ENCODE measurements at regions not wholly inside any gene's neighbourhood (a gene's known extent, or its start where the extent isn't known, plus 50 kb on each side); places are given as distances from the start of the nearest gene placed in this dataset.

- TF ChIP-seq CTCF (IDR thresholded peaks at IDR 0.05 in 4 of 5, conservative IDR thresholded peaks at IDR 0.05 in 1 of 5): no peak
- no peak for TF ChIP-seq POLR2A (IDR thresholded peaks at IDR 0.05)
These were observed 686.7 kb upstream of the TBX3 start for GRCh38 chr12:115370650-115371049.

All from gastrocnemius medialis (tissue), 4 donors.